Fibroblast of mammary gland (primary cell): ENCODE measurements at regions not wholly inside any gene's neighbourhood (a gene's known extent, or its start where the extent isn't known, plus 50 kb on each side); places are given as distances from the start of the nearest gene placed in this dataset.

Source experiments
- DNase-seq: peaks from one replicate; pipeline ENCODE4 v3.0.0-alpha.2; 2010; ENCODE audit warnings: low read depth
- H3K4me3 ChIP-seq: 2 replicates; pipeline ENCODE4 v1.5.1; 2011; ENCODE audit warnings: low read depth, mild to moderate bottlenecking, low read length, moderate library complexity; ENCODE audit not compliant: control insufficient read depth
- CTCF ChIP-seq: conservative IDR thresholded peaks from 2 replicates; pipeline ENCODE4 v1.5.1; 2011; ENCODE audit warnings: low read depth, low read length, inconsistent platforms; ENCODE audit not compliant: control insufficient read depth, insufficient read depth

- DNase-seq = peak; percentile 92
- H3K4me3 ChIP-seq = no peak overlapping the region
- no peak for TF ChIP-seq CTCF
Observed at GRCh38 chr12:46439793-46440511, 67.4 kb upstream of the SLC38A2 start.

- TF ChIP-seq CTCF = no peak
- DNase-seq = no peak
- no peak overlapping the region for H3K4me3 ChIP-seq
Observed at GRCh38 chr12:46438719-46439319, 66.2 kb upstream of the SLC38A2 start.

- no peak for DNase-seq
- TF ChIP-seq CTCF = no peak
- H3K4me3 ChIP-seq = no peak overlapping the region
Observed at GRCh38 chr12:46438256-46438655, 65.7 kb upstream of the SLC38A2 start.

GRCh38 chr12:46437469-46437868, 64.9 kb upstream of the SLC38A2 start:
- H3K4me3 ChIP-seq = no peak overlapping the region
- no peak for TF ChIP-seq CTCF
- DNase-seq = no peak

GRCh38 chr12:46436747-46437146, 64.2 kb upstream of the SLC38A2 start:
- TF ChIP-seq CTCF = no peak
- no peak for DNase-seq
- H3K4me3 ChIP-seq = no peak overlapping the region

GRCh38 chr12:46435625-46436024, 63.1 kb upstream of the SLC38A2 start:
- no peak for TF ChIP-seq CTCF

More at GRCh38 chr12:46435625-46436024, 63.1 kb upstream of the SLC38A2 start:
- no peak overlapping the region for H3K4me3 ChIP-seq
- no peak for DNase-seq
